Osteoblast (primary cell): ENCODE measurements at regions not wholly inside any gene's neighbourhood (a gene's known extent, or its start where the extent isn't known, plus 50 kb on each side); places are given as distances from the start of the nearest gene placed in this dataset.

Experiments
- DNase-seq: peaks from one replicate; pipeline ENCODE4 v3.0.0; 2011; ENCODE audit warnings: low spot score, mixed read lengths; ENCODE audit not compliant: insufficient read length; ENCODE audit errors: missing footprints
- H2AFZ ChIP-seq: 2 replicates; pipeline ENCODE4 v1.6.0; 2011; ENCODE audit warnings: mild to moderate bottlenecking, low read length
- H3K27ac ChIP-seq: 2 replicates; pipeline ENCODE4 v1.5.1; 2011; ENCODE audit warnings: mild to moderate bottlenecking, low read depth, low read length, moderate library complexity
- H3K27me3 ChIP-seq: 2 replicates; pipeline ENCODE4 v1.6.0; 2012; ENCODE audit warnings: mild to moderate bottlenecking, control low read depth, inconsistent platforms, low read length, moderate library complexity; ENCODE audit not compliant: insufficient read depth
- H3K36me3 ChIP-seq: 2 replicates; pipeline ENCODE4 v1.5.1; 2011; ENCODE audit warnings: mild to moderate bottlenecking, low read length, control low read depth, moderate library complexity; ENCODE audit not compliant: insufficient read depth
- H3K4me1 ChIP-seq: 2 replicates; pipeline ENCODE4 v1.5.1; 2011; ENCODE audit warnings: mild to moderate bottlenecking, low read length, control low read depth, moderate library complexity; ENCODE audit not compliant: insufficient read depth
- H3K4me2 ChIP-seq: 2 replicates; pipeline ENCODE4 v1.6.0; 2011; ENCODE audit warnings: mild to moderate bottlenecking, low read length; ENCODE audit not compliant: insufficient read depth
- H3K4me3 ChIP-seq: fragments of 200-600 bp; sonication (generic); 3 replicates; pipeline ENCODE4 v1.5.1; 2012; ENCODE audit warnings: mild to moderate bottlenecking, low read length, inconsistent platforms; ENCODE audit not compliant: insufficient read depth
- H3K79me2 ChIP-seq: 2 replicates; pipeline ENCODE4 v1.6.0; 2012; ENCODE audit warnings: mild to moderate bottlenecking, low read length, control low read depth, inconsistent platforms; ENCODE audit not compliant: insufficient read depth
- H3K9me3 ChIP-seq: 2 replicates; pipeline ENCODE4 v1.5.1; 2011; ENCODE audit warnings: low read depth, low read length, control low read depth
- H4K20me1 ChIP-seq: 2 replicates; pipeline ENCODE4 v1.6.0; 2012; ENCODE audit warnings: mild to moderate bottlenecking, low read length, control low read depth; ENCODE audit not compliant: insufficient read depth
- TF ChIP-seq, protein P1 (sequence below): IDR thresholded peaks from 2 replicates; pipeline ENCODE4 v1.5.1; 2011; ENCODE audit warnings: mild to moderate bottlenecking, low read depth, low read length, moderate library complexity; ENCODE audit errors: extremely low read depth

- H3K36me3 ChIP-seq = no peaks in the 10 kb centered on the region
- H3K79me2 ChIP-seq = no peaks in the 10 kb centered on the region
- H2AFZ ChIP-seq = no peak overlapping the region
- peaks cover 9% of the 10 kb centered on the region for H3K4me1 ChIP-seq
- no peak overlapping the region for H3K27ac ChIP-seq
- TF ChIP-seq, protein P1, sequence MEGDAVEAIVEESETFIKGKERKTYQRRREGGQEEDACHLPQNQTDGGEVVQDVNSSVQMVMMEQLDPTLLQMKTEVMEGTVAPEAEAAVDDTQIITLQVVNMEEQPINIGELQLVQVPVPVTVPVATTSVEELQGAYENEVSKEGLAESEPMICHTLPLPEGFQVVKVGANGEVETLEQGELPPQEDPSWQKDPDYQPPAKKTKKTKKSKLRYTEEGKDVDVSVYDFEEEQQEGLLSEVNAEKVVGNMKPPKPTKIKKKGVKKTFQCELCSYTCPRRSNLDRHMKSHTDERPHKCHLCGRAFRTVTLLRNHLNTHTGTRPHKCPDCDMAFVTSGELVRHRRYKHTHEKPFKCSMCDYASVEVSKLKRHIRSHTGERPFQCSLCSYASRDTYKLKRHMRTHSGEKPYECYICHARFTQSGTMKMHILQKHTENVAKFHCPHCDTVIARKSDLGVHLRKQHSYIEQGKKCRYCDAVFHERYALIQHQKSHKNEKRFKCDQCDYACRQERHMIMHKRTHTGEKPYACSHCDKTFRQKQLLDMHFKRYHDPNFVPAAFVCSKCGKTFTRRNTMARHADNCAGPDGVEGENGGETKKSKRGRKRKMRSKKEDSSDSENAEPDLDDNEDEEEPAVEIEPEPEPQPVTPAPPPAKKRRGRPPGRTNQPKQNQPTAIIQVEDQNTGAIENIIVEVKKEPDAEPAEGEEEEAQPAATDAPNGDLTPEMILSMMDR = no peak
- peak; percentile 77 for DNase-seq
- H4K20me1 ChIP-seq = no peaks in the 10 kb centered on the region
- no peak overlapping the region for H3K4me2 ChIP-seq
- H3K4me3 ChIP-seq = no peak overlapping the region
- peaks cover 43% of the 10 kb centered on the region for H3K27me3 ChIP-seq
- H3K9me3 ChIP-seq = no peaks in the 10 kb centered on the region
These were observed 113.8 kb upstream of the LRPAP1 start for GRCh38 chr4:3645711-3646679.

DNA sequence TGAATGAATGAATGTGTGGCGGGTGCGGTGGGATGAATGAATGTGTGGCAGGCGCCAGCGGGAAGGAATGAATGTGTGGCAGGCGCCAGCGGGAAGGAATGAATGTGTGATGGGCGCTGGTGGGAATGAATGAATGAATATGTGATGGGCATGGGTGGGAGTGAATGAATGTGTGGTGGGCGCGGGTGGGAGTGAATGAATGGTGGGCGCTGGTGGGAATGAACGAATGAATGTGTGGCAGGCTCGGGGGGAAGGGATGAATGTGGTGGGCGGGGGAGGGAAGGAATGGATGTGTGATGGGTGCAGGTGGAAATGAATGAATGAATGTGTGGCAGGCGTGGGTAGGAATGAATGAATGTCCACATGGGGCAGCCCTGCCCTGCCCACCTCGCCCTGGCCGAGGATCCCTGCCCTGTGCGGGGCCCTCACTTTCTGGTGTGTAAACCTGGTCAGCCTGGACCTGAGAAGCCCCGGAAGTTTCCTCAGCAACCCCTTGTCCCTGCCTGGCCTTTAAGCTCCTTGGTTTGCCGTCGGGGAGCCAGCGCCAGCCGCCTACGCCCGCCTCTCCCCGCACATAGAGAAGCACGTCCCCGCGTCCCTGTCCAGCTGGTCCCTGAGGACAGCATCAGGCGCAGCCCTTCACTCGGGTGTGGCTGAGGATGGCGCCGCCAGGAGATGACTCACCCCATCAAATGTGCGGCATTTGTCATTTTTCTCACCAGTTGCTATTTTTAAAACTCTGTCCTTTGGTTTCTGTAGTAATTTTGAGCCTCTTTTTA, 112.8 kb upstream of the LRPAP1 start:
- Histone ChIP-seq H3K79me2 (no peaks in the 10 kb centered on the region), H3K9me3 (no peaks in the 10 kb centered on the region), H3K4me3 (no peak overlapping the region), H3K36me3 (no peaks in the 10 kb centered on the region), H3K27me3 (peaks cover 33% of the 10 kb centered on the region), H2AFZ (no peak overlapping the region), H4K20me1 (no peaks in the 10 kb centered on the region), H3K4me2 (no peak overlapping the region), H3K4me1 (peaks cover 17% of the 10 kb centered on the region), H3K27ac (no peak overlapping the region)
- TF ChIP-seq, protein P1 = no peak
- peak; percentile 95 for DNase-seq

DNA sequence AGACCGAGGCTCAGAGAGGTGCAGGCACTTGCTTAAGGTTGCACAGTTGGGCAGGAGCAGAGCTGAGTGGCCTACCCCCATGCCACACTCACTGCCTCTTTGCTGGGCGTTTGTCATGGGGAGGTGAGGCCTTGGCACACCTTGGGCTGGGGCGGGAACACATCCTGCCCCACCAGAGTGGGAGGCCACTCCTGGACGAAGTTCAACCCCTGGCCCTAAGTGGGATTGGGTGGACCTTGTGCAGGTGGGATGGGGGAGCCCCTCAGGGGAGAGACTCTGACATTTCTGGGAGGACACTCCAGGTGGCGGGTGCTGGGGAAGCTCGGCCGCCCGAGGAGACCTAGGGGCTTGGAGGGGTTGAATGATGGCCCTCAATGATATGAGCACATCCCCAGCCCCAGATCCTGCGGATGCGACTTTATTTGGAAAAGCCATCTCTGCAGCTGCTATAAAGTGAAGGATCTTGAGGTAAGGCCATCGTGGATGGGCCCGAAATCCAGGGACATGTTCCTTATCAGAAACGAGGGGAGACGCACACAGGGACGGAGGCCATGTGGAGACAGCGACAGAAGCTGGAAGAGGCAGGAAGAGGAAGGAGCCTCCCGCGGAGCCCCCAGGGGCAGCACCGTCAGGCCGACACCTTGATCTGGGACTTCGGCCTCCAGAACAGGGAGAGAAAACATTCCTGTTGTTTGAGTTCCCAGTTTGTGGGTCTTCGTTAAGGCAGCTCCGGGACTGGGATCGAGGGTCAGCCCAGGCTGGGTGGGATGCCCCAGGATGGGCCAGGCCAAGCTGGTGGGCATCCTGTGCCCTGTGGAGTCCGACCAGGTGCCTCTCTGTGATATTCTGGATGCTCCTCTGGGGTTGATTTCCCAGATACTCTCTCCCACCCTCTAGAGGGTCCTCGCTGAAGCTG, 111.6 kb upstream of the LRPAP1 start:
- H3K4me1 ChIP-seq = peaks cover 22% of the 10 kb centered on the region
- H2AFZ ChIP-seq = no peak overlapping the region
- no peak overlapping the region for H3K27ac ChIP-seq
- H3K4me2 ChIP-seq = no peak overlapping the region
- H3K36me3 ChIP-seq = no peaks in the 10 kb centered on the region
- no peaks in the 10 kb centered on the region for H4K20me1 ChIP-seq
- peak; percentile 81 for DNase-seq
- peaks cover 21% of the 10 kb centered on the region for H3K27me3 ChIP-seq
- TF ChIP-seq, protein P1 = no peak
- H3K4me3 ChIP-seq = no peak overlapping the region
- H3K79me2 ChIP-seq = no peaks in the 10 kb centered on the region
- no peaks in the 10 kb centered on the region for H3K9me3 ChIP-seq
